Ovary (tissue), 7 donors: ENCODE measurements at regions not wholly inside any gene's neighbourhood (a gene's known extent, or its start where the extent isn't known, plus 50 kb on each side); places are given as distances from the start of the nearest gene placed in this dataset.

Experiments
- DNase-seq, 5 donors: peaks; one replicate each; pipeline ENCODE4 v3.0.0-alpha.2; 2019 to 2020
- H3K27ac ChIP-seq, 2 donors: fragments of 200-600 bp; one replicate each; pipeline versions ENCODE4 v1.5.1 to v1.8.0; 2019 to 2022
- H3K27me3 ChIP-seq: fragments of 200-600 bp; one replicate; pipeline ENCODE4 v1.8.0; 2022
- H3K36me3 ChIP-seq: fragments of 200-600 bp; sonication (generic); one replicate; pipeline ENCODE4 v1.5.1; 2019
- H3K4me1 ChIP-seq: one replicate; pipeline ENCODE4 v1.8.1; 2013; ENCODE audit warnings: mild to moderate bottlenecking, moderate library complexity; ENCODE audit not compliant: insufficient read depth
- H3K4me3 ChIP-seq: fragments of 200-600 bp; sonication (generic); one replicate; pipeline ENCODE4 v1.5.1; 2017
- H3K9me3 ChIP-seq, 2 donors: fragments of 200-600 bp in 1 of 2; sonication (generic) in 1 of 2; one replicate each; pipeline versions ENCODE4 v1.5.1 to v1.8.1; 2013 to 2019; ENCODE audit warnings: mild to moderate bottlenecking in 1 of 2, moderate library complexity in 1 of 2
- CTCF ChIP-seq, 3 donors: fragments of 450-650 bp in 2 of 3; fragments of 200-600 bp in 1 of 3; IDR thresholded peaks; one replicate each; pipeline versions ENCODE4 v1.5.1 to v1.8.0; 2016 to 2022; ENCODE audit warnings: antibody characterized with exemption in 3 of 3, mild to moderate bottlenecking in 1 of 3
- EP300 ChIP-seq: sonication (generic); formaldehyde crosslinking; IDR thresholded peaks from one replicate; pipeline ENCODE4 v1.6.1; 2017; ENCODE audit warnings: antibody characterized with exemption
- POLR2A ChIP-seq: fragments of 450-650 bp; IDR thresholded peaks from one replicate; pipeline ENCODE4 v1.6.1; 2017; ENCODE audit warnings: antibody characterized with exemption, mild to moderate bottlenecking, moderate library complexity
- WGBS, 3 donors: extraction: QIAGEN DNeasy Blood & Tissue Kit in 1 of 3; methylation state at CpG; one replicate each; pipeline versions ENCODE4 v1.1.5 to v1.1.7; 2013 to 2017; 5-methylcytosine and 5-hydroxymethylcytosine counted together
- intact Hi-C, 4 donors: fragments of 100-400 bp; cut with DNase I; formaldehyde crosslinking; loops; one replicate each; pipeline versions ENCODE4 v1.11.0 to v1.15.1; 2022 to 2023
- donor health status: DM: no; HTN: no; CAD: no; lungs with moderate emphysema.
- donor health status: DM: no; HTN: no; CAD: no.
- donor health status: Bipolar disorder and iron deficiency.
- donor health status: DM: no; HTN: no; CAD: no.
- donor health status: DM: yes; HTN: yes; CAD: no.

GRCh38 chr20:19883501-19883900, 125.4 kb downstream of the RIN2 start:
- H3K4me3 ChIP-seq = no peak overlapping the region

GRCh38 chr20:19885594-19885938, 127.5 kb downstream of the RIN2 start:
- DNase-seq = no peak
- no peaks in the 10 kb centered on the region for H3K9me3 ChIP-seq
- intact Hi-C loops = loop anchor here in 3 of 4 donors (10.0 kb wide), 3 partner anchors 101 to 191 kb away; no protein-coding TSS in a partner anchor
- WGBS, 3 donors = 60 to 65% (median 64%) methylated on average over 5 of the region's 5 CpGs
- TF ChIP-seq EP300 (no peak), CTCF (IDR thresholded peaks at IDR 0.05) (no peak), POLR2A (no peak)
- no peaks in the 10 kb centered on the region for H3K36me3 ChIP-seq
- peaks cover 26% of the 10 kb centered on the region for H3K4me1 ChIP-seq
- H3K27me3 ChIP-seq = no peaks in the 10 kb centered on the region
- H3K27ac ChIP-seq = peak overlapping the region in 1 of 2 donors; percentile 38
- H3K4me3 ChIP-seq = no peak overlapping the region

More at GRCh38 chr20:19883501-19883900, 125.4 kb downstream of the RIN2 start:
- no peaks in the 10 kb centered on the region for H3K27me3 ChIP-seq
- DNase-seq = no peak
- no peaks in the 10 kb centered on the region for H3K9me3 ChIP-seq
- TF ChIP-seq CTCF (IDR thresholded peaks at IDR 0.05) (no peak), POLR2A (no peak), EP300 (no peak)
- no peaks in the 10 kb centered on the region for H3K36me3 ChIP-seq
- H3K4me1 ChIP-seq = peaks cover 20% of the 10 kb centered on the region
- 94 to 98% (median 95%) methylated on average over 3 of the region's 3 CpGs for WGBS, 3 donors
- no peak overlapping the region for H3K27ac ChIP-seq
- intact Hi-C loops = loop anchor here in 3 of 4 donors (10.0 kb wide), 3 partner anchors 99 to 189 kb away; no protein-coding TSS in a partner anchor

- TF ChIP-seq CTCF (IDR thresholded peaks at IDR 0.05) = no peak
- TF ChIP-seq EP300 = no peak
- TF ChIP-seq POLR2A = no peak
- H3K4me1 ChIP-seq = peaks cover 26% of the 10 kb centered on the region
- H3K27me3 ChIP-seq = no peaks in the 10 kb centered on the region
- peak overlapping the region; percentile 9 to 57 for H3K27ac ChIP-seq
- peak; percentile 36 to 67 (median 55) for DNase-seq
- peak overlapping the region; percentile 13 for H3K4me3 ChIP-seq
- no peaks in the 10 kb centered on the region for H3K36me3 ChIP-seq
- no peaks in the 10 kb centered on the region for H3K9me3 ChIP-seq
- intact Hi-C loops = loop anchor here in 3 of 4 donors (10.0 kb wide), 3 partner anchors 101 to 191 kb away; no protein-coding TSS in a partner anchor
- 36 to 43% (median 39%) methylated on average over 16 of the region's 16 CpGs for WGBS, 3 donors
Measured at GRCh38 chr20:19885939-19886660, 128.0 kb downstream of the RIN2 start.

- peaks cover 26% of the 10 kb centered on the region for H3K4me1 ChIP-seq
- TF ChIP-seq CTCF (IDR thresholded peaks at IDR 0.05) (no peak), EP300 (no peak), POLR2A (no peak)
- no peaks in the 10 kb centered on the region for H3K27me3 ChIP-seq
- 52 to 65% (median 59%) methylated on average over 8 of the region's 8 CpGs for WGBS, 3 donors
- H3K4me3 ChIP-seq = no peak overlapping the region
- H3K27ac ChIP-seq = peak overlapping the region in 1 of 2 donors; percentile 9
- DNase-seq = no peak
- intact Hi-C loops = loop anchor here in 3 of 4 donors (10.0 kb wide), 3 partner anchors 102 to 192 kb away; no protein-coding TSS in a partner anchor
- no peaks in the 10 kb centered on the region for H3K36me3 ChIP-seq
- H3K9me3 ChIP-seq = no peaks in the 10 kb centered on the region
Measured at GRCh38 chr20:19886661-19887288, 128.7 kb downstream of the RIN2 start.
